NB4 (cell line): ENCODE measurements at regions not wholly inside any gene's neighbourhood (a gene's known extent, or its start where the extent isn't known, plus 50 kb on each side); places are given as distances from the start of the nearest gene placed in this dataset.

Experiments used
- MAX ChIP-seq: IDR thresholded peaks from 2 replicates; pipeline ENCODE4 v1.6.1; 2011; ENCODE audit warnings: low read depth, low read length
- TF ChIP-seq, protein P1 (sequence below): IDR thresholded peaks from one replicate; pipeline ENCODE4 v1.5.1; 2012; ENCODE audit warnings: low read depth, low read length

GRCh38 chr3:87077355-87077754 lies 86.4 kb upstream of the VGLL3 start:
- TF ChIP-seq, protein P1, sequence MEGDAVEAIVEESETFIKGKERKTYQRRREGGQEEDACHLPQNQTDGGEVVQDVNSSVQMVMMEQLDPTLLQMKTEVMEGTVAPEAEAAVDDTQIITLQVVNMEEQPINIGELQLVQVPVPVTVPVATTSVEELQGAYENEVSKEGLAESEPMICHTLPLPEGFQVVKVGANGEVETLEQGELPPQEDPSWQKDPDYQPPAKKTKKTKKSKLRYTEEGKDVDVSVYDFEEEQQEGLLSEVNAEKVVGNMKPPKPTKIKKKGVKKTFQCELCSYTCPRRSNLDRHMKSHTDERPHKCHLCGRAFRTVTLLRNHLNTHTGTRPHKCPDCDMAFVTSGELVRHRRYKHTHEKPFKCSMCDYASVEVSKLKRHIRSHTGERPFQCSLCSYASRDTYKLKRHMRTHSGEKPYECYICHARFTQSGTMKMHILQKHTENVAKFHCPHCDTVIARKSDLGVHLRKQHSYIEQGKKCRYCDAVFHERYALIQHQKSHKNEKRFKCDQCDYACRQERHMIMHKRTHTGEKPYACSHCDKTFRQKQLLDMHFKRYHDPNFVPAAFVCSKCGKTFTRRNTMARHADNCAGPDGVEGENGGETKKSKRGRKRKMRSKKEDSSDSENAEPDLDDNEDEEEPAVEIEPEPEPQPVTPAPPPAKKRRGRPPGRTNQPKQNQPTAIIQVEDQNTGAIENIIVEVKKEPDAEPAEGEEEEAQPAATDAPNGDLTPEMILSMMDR, result no peak
- TF ChIP-seq MAX, result no peak
